K562 (cell line): ENCODE measurements at regions not wholly inside any gene's neighbourhood (a gene's known extent, or its start where the extent isn't known, plus 50 kb on each side); places are given as distances from the start of the nearest gene placed in this dataset.

Experiments used
- BHLHE40 ChIP-seq: IDR thresholded peaks from 2 replicates; pipeline ENCODE4 v1.6.1; 2011; ENCODE audit warnings: low read length, improper control_type of control experiment
- HNRNPH1 ChIP-seq: fragments of 200-400 bp; formaldehyde crosslinking; optimal IDR thresholded peaks from 2 replicates; pipeline ENCODE3; 2017; ENCODE audit warnings: low read depth, mild to moderate bottlenecking, low read length, moderate library complexity
- LEF1 ChIP-seq: fragments of 450-650 bp; IDR thresholded peaks from 2 replicates; pipeline ENCODE4 v1.6.1; 2016; ENCODE audit warnings: mild to moderate bottlenecking
- REST ChIP-seq, 2 experiments: fragments of 450-650 bp; formaldehyde crosslinking in 1 of 2; IDR thresholded peaks; 2 replicates each; pipeline versions ENCODE4 v1.4.0 to v1.6.1; 2014 to 2020; ENCODE audit warnings: mild to moderate bottlenecking in 2 of 2, borderline replicate concordance in 1 of 2, low read depth in 1 of 2
- SUPT5H ChIP-seq: fragments of 450-650 bp; IDR thresholded peaks from 2 replicates; pipeline ENCODE4 v1.6.1; 2016

GRCh38 chr17:79485991-79486390, 124.9 kb downstream of the RBFOX3 start:
- TF ChIP-seq BHLHE40 (no peak), LEF1 (no peak), REST (IDR thresholded peaks at IDR 0.05; ENCODE audit: borderline replicate concordance) (no peak), REST (CRISPR knock-in tag; IDR thresholded peaks at IDR 0.05; ENCODE audit: low read depth) (no peak), SUPT5H (no peak), HNRNPH1 (no peak)
